Chondrocyte (in vitro differentiated cells): ENCODE measurements at regions not wholly inside any gene's neighbourhood (a gene's known extent, or its start where the extent isn't known, plus 50 kb on each side); places are given as distances from the start of the nearest gene placed in this dataset.

ENCODE experiments used
- DNase-seq: peaks from one replicate; pipeline ENCODE4 v3.0.0; 2021; ENCODE audit warnings: mixed read lengths, low spot score
- H3K27ac Mint-ChIP-seq: one replicate; pipeline ENCODE4 v1.8.0; 2021; ENCODE audit warnings: mild to moderate bottlenecking, moderate library complexity, mixed read lengths; ENCODE audit not compliant: unreplicated experiment
- H3K27me3 Mint-ChIP-seq: 2 replicates; pipeline ENCODE4 v1.8.0; 2021; ENCODE audit warnings: low read depth, mixed read lengths
- H3K36me3 Mint-ChIP-seq: 2 replicates; pipeline ENCODE4 v1.8.0; 2021; ENCODE audit warnings: low read depth, mixed read lengths
- H3K4me1 Mint-ChIP-seq: 2 replicates; pipeline ENCODE4 v1.8.0; 2021; ENCODE audit warnings: low read depth, mild to moderate bottlenecking, mixed read lengths
- H3K4me3 Mint-ChIP-seq: one replicate; pipeline ENCODE4 v1.8.0; 2021; ENCODE audit warnings: mild to moderate bottlenecking, moderate library complexity, mixed read lengths; ENCODE audit not compliant: unreplicated experiment
- H3K9me3 Mint-ChIP-seq: 2 replicates; pipeline ENCODE4 v1.8.0; 2021; ENCODE audit warnings: low read depth, mixed read lengths
- TF ChIP-seq, protein P1 (sequence below): fragments of 200-600 bp; sonication (generic); IDR thresholded peaks from 2 replicates; pipeline ENCODE4 v1.5.0; 2021; ENCODE audit warnings: antibody characterized with exemption, mild to moderate bottlenecking, moderate library complexity

DNA sequence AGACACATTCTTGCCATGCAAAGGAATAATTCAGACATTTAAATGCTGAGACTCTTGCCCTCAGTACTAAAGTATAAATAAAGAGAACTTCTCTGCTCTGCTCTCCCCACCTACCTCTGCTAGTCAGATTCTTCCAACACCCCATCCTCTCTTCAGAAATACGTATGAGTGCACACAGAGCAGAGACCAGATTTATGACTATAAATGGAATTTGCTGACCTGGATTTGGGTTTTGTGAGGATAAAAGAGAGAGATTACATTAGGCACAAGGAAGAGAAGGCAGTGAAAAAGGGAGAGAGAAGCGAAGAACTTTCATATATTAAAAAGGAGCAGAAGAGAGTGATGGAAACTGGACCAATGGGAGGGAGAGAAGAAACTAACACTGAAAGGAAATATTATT lies 87.6 kb upstream of the EXOC1L start:
- Mint-ChIP-seq H3K27me3 (peaks cover 5% of the 10 kb centered on the region), H3K4me1 (peaks cover 24% of the 10 kb centered on the region)

DNA sequence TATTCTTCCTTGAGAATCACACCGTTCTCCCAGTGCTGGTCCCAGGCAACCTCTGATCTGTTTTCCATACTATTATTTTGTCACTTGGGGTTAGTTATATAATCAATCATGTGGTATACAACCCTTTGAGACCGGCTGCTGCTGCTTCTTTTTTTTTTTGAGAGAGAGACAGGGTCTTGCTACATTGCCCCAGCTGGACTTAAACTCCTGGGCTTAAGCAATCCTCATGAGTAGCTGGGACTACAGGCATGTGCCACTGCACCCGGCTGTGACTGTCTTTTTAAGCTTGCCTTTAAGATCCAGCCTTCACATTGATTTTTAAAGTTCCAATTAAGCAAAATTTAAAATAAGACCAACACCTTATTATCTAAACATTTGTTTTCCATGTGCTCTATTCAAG lies 86.7 kb upstream of the EXOC1L start:
- Mint-ChIP-seq H3K9me3 (no peaks in the 10 kb centered on the region), H3K36me3 (no peaks in the 10 kb centered on the region), H3K4me1 (peaks cover 21% of the 10 kb centered on the region), H3K27me3 (peaks cover 9% of the 10 kb centered on the region), H3K4me3 (no peak overlapping the region), H3K27ac (no peak overlapping the region)
- TF ChIP-seq, protein P1, sequence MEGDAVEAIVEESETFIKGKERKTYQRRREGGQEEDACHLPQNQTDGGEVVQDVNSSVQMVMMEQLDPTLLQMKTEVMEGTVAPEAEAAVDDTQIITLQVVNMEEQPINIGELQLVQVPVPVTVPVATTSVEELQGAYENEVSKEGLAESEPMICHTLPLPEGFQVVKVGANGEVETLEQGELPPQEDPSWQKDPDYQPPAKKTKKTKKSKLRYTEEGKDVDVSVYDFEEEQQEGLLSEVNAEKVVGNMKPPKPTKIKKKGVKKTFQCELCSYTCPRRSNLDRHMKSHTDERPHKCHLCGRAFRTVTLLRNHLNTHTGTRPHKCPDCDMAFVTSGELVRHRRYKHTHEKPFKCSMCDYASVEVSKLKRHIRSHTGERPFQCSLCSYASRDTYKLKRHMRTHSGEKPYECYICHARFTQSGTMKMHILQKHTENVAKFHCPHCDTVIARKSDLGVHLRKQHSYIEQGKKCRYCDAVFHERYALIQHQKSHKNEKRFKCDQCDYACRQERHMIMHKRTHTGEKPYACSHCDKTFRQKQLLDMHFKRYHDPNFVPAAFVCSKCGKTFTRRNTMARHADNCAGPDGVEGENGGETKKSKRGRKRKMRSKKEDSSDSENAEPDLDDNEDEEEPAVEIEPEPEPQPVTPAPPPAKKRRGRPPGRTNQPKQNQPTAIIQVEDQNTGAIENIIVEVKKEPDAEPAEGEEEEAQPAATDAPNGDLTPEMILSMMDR, result no peak
- no peak for DNase-seq

More for the DNA sequence above, 87.6 kb upstream of the EXOC1L start:
- H3K4me3 Mint-ChIP-seq, result no peak overlapping the region
- no peaks in the 10 kb centered on the region for H3K9me3 Mint-ChIP-seq
- no peak overlapping the region for H3K27ac Mint-ChIP-seq
- H3K36me3 Mint-ChIP-seq, result peaks cover 1% of the 10 kb centered on the region
- TF ChIP-seq, protein P1, result no peak
- no peak for DNase-seq

DNA sequence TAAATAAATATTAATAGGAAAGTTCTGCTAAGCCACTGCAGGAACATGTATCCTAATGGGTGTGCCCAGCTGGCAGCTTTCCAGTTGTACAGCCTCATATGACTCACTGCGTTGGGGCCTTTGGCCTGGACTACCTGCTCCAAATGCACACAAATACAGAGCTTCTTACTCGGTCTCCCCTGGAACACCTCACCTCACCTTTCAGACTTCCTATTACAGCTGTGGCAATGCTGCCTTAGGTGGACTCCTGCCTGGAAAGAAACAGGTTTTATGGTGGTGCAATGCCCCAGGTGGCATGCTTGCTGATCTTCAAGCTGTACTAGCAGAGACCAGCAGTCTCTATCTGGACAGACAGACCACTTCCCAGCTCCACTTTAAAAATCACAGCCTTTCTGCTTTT lies 85.7 kb upstream of the EXOC1L start:
- H3K27ac Mint-ChIP-seq, result peak overlapping the region; percentile 22
- H3K36me3 Mint-ChIP-seq, result no peaks in the 10 kb centered on the region
- no peak overlapping the region for H3K4me3 Mint-ChIP-seq
- peaks cover 19% of the 10 kb centered on the region for H3K27me3 Mint-ChIP-seq
- H3K4me1 Mint-ChIP-seq, result peaks cover 19% of the 10 kb centered on the region
- H3K9me3 Mint-ChIP-seq, result no peaks in the 10 kb centered on the region
- TF ChIP-seq, protein P1, result no peak
- no peak for DNase-seq

DNA sequence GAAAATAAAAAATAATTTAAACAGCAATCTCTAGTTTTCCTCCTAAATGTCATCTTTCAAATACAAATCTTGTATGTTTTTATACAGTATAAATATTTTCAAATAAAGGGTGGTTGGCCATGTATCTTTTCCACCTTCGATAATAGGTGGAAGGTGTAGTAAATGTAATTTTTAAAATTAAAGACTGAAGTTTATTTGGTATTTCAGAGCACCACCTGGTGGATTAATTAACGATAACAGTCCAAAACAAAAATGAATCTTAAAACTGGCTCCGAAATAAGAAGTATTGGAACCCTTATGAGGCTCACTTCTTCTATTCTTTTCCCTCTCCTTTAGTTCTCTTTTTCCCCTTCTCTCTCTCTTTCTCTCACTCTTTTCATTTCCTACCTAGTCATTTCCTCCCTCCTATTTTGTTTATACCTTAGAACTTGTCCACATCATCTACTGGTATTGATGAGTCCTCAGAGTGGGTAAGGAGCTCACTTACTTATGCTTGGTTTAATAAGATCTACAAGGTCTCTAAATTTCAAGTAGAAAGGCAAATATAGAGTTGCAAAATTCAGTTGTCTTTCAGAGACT lies 82.9 kb upstream of the EXOC1L start:
- Mint-ChIP-seq H3K36me3 (no peaks in the 10 kb centered on the region), H3K27ac (no peak overlapping the region), H3K4me1 (peaks cover 13% of the 10 kb centered on the region), H3K9me3 (no peaks in the 10 kb centered on the region), H3K4me3 (no peak overlapping the region), H3K27me3 (peaks cover 19% of the 10 kb centered on the region)
- TF ChIP-seq, protein P1, result peak; percentile 87
- DNase-seq, result no peak

DNA sequence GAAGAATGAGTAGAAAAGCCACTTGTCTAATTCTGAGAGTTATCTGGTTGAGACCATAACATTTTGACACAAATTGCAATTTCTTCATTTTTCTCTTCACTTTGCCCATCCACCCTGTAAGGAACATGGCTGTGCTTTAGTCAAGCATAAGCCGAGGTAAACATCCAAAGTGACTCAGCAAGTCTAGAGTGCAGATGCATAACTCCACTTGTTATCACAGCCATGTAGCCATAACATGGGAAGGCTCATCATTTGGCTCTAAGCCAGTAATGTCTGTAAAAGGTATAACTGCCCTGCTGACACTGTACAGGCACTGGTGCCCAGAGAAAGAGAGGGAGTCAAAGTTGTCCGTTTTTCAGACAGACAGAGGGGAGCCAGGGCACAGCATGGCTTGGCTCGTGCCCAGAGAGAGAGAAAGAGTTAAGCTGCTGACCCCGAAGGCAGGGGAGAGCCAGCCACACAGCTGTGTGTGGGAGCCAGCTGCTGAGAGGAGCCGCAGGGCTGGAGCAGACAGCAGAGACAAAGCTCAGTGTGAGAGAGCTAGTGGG lies 76.9 kb upstream of the EXOC1L start:
- TF ChIP-seq, protein P1, result no peak
- H3K27ac Mint-ChIP-seq, result no peak overlapping the region
- DNase-seq, result no peak
- H3K36me3 Mint-ChIP-seq, result no peaks in the 10 kb centered on the region
- H3K27me3 Mint-ChIP-seq, result peaks cover 20% of the 10 kb centered on the region
- peaks cover 6% of the 10 kb centered on the region for H3K4me1 Mint-ChIP-seq
- H3K9me3 Mint-ChIP-seq, result no peaks in the 10 kb centered on the region
- no peak overlapping the region for H3K4me3 Mint-ChIP-seq
